GM13977 (cell line): ENCODE measurements at regions not wholly inside any gene's neighbourhood (a gene's known extent, or its start where the extent isn't known, plus 50 kb on each side); places are given as distances from the start of the nearest gene placed in this dataset.

ENCODE experiments used
- DNase-seq: peaks from one replicate; pipeline ENCODE4 v3.0.0; 2012; ENCODE audit warnings: low spot score
- in situ Hi-C: fragments of 300-500 bp; cut with MboI; formaldehyde crosslinking; loops from one replicate; pipeline ENCODE4 v1.12.0; 2022; ENCODE audit warnings: low sequenced_read_pairs, low pct_unique_long_range_greater_than_20kb, mixed read lengths, inconsistent platforms; ENCODE audit not compliant: unreplicated experiment
- TF ChIP-seq, protein P1 (sequence below): IDR thresholded peaks from 2 replicates; pipeline ENCODE4 v1.5.1; 2012; ENCODE audit warnings: mild to moderate bottlenecking, control low read depth; ENCODE audit not compliant: insufficient read depth; ENCODE audit errors: extremely low read depth, missing control alignments

GRCh38 chr10:27369880-27370279 lies 129.3 kb upstream of the ACBD5 start:
- in situ Hi-C loops = loop anchor here (10.0 kb wide), 1 partner anchor 145 kb away; no protein-coding TSS in a partner anchor
- TF ChIP-seq, protein P1, sequence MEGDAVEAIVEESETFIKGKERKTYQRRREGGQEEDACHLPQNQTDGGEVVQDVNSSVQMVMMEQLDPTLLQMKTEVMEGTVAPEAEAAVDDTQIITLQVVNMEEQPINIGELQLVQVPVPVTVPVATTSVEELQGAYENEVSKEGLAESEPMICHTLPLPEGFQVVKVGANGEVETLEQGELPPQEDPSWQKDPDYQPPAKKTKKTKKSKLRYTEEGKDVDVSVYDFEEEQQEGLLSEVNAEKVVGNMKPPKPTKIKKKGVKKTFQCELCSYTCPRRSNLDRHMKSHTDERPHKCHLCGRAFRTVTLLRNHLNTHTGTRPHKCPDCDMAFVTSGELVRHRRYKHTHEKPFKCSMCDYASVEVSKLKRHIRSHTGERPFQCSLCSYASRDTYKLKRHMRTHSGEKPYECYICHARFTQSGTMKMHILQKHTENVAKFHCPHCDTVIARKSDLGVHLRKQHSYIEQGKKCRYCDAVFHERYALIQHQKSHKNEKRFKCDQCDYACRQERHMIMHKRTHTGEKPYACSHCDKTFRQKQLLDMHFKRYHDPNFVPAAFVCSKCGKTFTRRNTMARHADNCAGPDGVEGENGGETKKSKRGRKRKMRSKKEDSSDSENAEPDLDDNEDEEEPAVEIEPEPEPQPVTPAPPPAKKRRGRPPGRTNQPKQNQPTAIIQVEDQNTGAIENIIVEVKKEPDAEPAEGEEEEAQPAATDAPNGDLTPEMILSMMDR = no peak
- no peak for DNase-seq

GRCh38 chr10:27368706-27369105 lies 128.1 kb upstream of the ACBD5 start:
- DNase-seq = no peak
- in situ Hi-C loops = loop anchor here (10.0 kb wide), 1 partner anchor 144 kb away; no protein-coding TSS in a partner anchor

GRCh38 chr10:27366769-27367168 lies 126.2 kb upstream of the ACBD5 start:
- in situ Hi-C loops = loop anchor here (10.0 kb wide), 1 partner anchor 142 kb away; no protein-coding TSS in a partner anchor
- DNase-seq = peak; percentile 34
- TF ChIP-seq, protein P1 = no peak

More at GRCh38 chr10:27368706-27369105, 128.1 kb upstream of the ACBD5 start:
- TF ChIP-seq, protein P1 = no peak

GRCh38 chr10:27364028-27364427 lies 123.4 kb upstream of the ACBD5 start:
- no peak for DNase-seq
- TF ChIP-seq, protein P1 = no peak
- in situ Hi-C loops = loop anchor here (10.0 kb wide), 1 partner anchor 139 kb away; no protein-coding TSS in a partner anchor

DNA sequence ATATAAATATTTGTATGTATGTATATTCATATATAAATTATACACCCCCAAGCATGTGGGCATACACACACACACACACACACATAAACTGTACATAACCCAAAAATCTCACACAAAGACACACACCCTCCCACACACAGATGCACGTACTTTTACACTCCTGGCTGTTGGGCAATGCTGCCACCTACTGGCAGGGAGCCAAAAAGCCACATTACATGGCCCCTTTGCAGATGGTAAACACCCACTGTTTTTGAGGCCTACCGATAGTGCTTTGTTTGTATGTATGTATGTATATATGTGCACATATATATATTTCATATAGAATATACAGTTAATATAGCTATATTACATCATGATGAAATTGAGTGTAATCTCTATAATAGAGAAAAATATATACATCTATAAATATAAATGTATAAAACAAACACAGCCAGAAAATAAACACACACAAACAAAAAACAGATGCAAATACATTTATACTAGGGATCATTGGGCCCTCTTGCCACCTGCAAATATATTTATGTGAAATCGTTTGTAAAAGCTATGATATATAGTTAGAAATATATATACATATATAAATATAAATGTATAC lies 120.1 kb upstream of the ACBD5 start:
- peak; percentile 62 for DNase-seq
- in situ Hi-C loops = loop anchor here (10.0 kb wide), 1 partner anchor 136 kb away; no protein-coding TSS in a partner anchor
- TF ChIP-seq, protein P1 = peak; percentile 96

GRCh38 chr10:27359792-27360355 lies 119.3 kb upstream of the ACBD5 start:
- no peak for DNase-seq
- TF ChIP-seq, protein P1 = no peak
- in situ Hi-C loops = loop anchor here (5.0 to 10.0 kb wide), 2 partner anchors 135 to 468 kb away; no protein-coding TSS in a partner anchor
